DND-41 (cell line): ENCODE measurements at regions not wholly inside any gene's neighbourhood (a gene's known extent, or its start where the extent isn't known, plus 50 kb on each side); places are given as distances from the start of the nearest gene placed in this dataset.

Experiments
- ATAC-seq: fragments of 200-7000 bp; cut with Tn5 transposase; 3 replicates; pipeline ENCODE4 v1.9.1; 2021; ENCODE audit warnings: low read depth; ENCODE audit not compliant: insufficient read depth
- DNase-seq: peaks from one replicate; pipeline ENCODE4 v3.0.0-alpha.2; 2020
- H2AFZ ChIP-seq: 2 replicates; pipeline ENCODE4 v1.6.0; 2012; ENCODE audit warnings: low read depth, low read length
- H3K27ac ChIP-seq: 2 replicates; pipeline ENCODE4 v1.5.1; 2012; ENCODE audit warnings: low read length, inconsistent platforms
- H3K27me3 ChIP-seq: fragments of 200-600 bp; sonication (generic); 2 replicates; pipeline ENCODE4 v1.6.0; 2012; ENCODE audit warnings: low read length, mild to moderate bottlenecking, inconsistent platforms; ENCODE audit not compliant: insufficient read depth, poor library complexity
- H3K36me3 ChIP-seq: 2 replicates; pipeline ENCODE4 v1.5.1; 2012; ENCODE audit warnings: low read length, inconsistent platforms; ENCODE audit not compliant: insufficient read depth
- H3K4me1 ChIP-seq: 2 replicates; pipeline ENCODE4 v1.5.1; 2012; ENCODE audit warnings: mild to moderate bottlenecking, low read length; ENCODE audit not compliant: insufficient read depth
- H3K4me2 ChIP-seq: 2 replicates; pipeline ENCODE4 v1.6.0; 2012; ENCODE audit warnings: mild to moderate bottlenecking, moderate library complexity, low read length, inconsistent platforms; ENCODE audit not compliant: insufficient read depth
- H3K4me3 ChIP-seq, 2 experiments: fragments of 200-600 bp in 1 of 2; shearing (Covaris generic) in 1 of 2; 2 replicates each; pipeline ENCODE4 v1.5.1; 2012 to 2016; ENCODE audit warnings: inconsistent platforms in 2 of 2, low read length in 2 of 2, mild to moderate bottlenecking in 2 of 2, low read depth in 1 of 2, moderate library complexity in 1 of 2
- H3K79me2 ChIP-seq: 2 replicates; pipeline ENCODE4 v1.6.0; 2012; ENCODE audit warnings: low read length, inconsistent platforms; ENCODE audit not compliant: insufficient read depth
- H3K9ac ChIP-seq: 2 replicates; pipeline ENCODE4 v1.6.0; 2012; ENCODE audit warnings: low read depth, mild to moderate bottlenecking, inconsistent platforms, low read length, moderate library complexity
- H3K9me3 ChIP-seq: 2 replicates; pipeline ENCODE4 v1.5.1; 2012; ENCODE audit warnings: low read length, moderate library complexity, mild to moderate bottlenecking, inconsistent platforms; ENCODE audit not compliant: insufficient read depth, severe bottlenecking
- H4K20me1 ChIP-seq: 2 replicates; pipeline ENCODE4 v1.6.0; 2012; ENCODE audit warnings: low read length; ENCODE audit not compliant: insufficient read depth
- CTCF ChIP-seq: IDR thresholded peaks from 2 replicates; pipeline ENCODE4 v1.5.1; 2012; ENCODE audit warnings: borderline replicate concordance, low read length, moderate library complexity, mild to moderate bottlenecking; ENCODE audit not compliant: poor library complexity, severe bottlenecking; ENCODE audit errors: extremely low read depth
- EZH2 ChIP-seq: IDR thresholded peaks from 3 replicates; pipeline ENCODE4 v1.6.1; 2012; ENCODE audit warnings: borderline replicate concordance, low read depth, mild to moderate bottlenecking, moderate library complexity, low read length, inconsistent platforms; ENCODE audit not compliant: severe bottlenecking

- Histone ChIP-seq H3K36me3 (no peaks in the 10 kb centered on the region), H3K79me2 (no peaks in the 10 kb centered on the region), H3K9me3 (no peaks in the 10 kb centered on the region), H3K9ac (no peak overlapping the region), H3K4me3 (no peak overlapping the region), H3K27ac (no peak overlapping the region), H4K20me1 (no peaks in the 10 kb centered on the region), H3K4me2 (no peak overlapping the region), H2AFZ (no peak overlapping the region), H3K4me1 (no peaks in the 10 kb centered on the region), H3K27me3 (no peaks in the 10 kb centered on the region)
- DNase-seq (no peak), ATAC-seq (no peak)
- no peak for TF ChIP-seq EZH2
- no peak for TF ChIP-seq CTCF
These were observed 108.5 kb upstream of the GPC6 start for GRCh38 chr13:93118081-93118615.

DNA sequence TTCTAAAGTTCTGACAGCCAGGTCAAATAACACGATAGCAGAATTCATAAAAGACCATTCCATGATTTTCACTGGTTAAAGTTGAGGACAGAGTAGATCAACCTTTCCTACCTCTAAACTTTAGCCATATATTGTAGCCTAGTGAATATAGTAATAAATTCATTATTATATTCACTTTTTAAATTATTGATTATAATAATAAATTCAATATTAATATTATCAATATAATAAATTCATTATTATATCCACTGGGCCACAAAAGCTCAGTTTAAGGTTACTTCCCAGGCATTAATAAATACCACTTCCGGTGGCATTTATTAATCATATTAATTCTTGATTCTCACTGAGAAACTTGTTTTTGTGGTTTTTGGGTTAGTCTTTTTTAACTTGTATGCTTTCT is 85.7 kb upstream of the GPC6 start:
- H2AFZ ChIP-seq = no peak overlapping the region
- no peaks in the 10 kb centered on the region for H3K27me3 ChIP-seq
- DNase-seq (no peak), ATAC-seq (no peak)
- no peaks in the 10 kb centered on the region for H3K9me3 ChIP-seq
- no peaks in the 10 kb centered on the region for H4K20me1 ChIP-seq
- no peak overlapping the region for H3K4me2 ChIP-seq
- no peak overlapping the region for H3K27ac ChIP-seq
- H3K4me1 ChIP-seq = no peaks in the 10 kb centered on the region
- no peaks in the 10 kb centered on the region for H3K36me3 ChIP-seq
- no peak overlapping the region for H3K4me3 ChIP-seq
- no peaks in the 10 kb centered on the region for H3K79me2 ChIP-seq
- TF ChIP-seq EZH2 (no peak), CTCF (no peak)
- no peak overlapping the region for H3K9ac ChIP-seq

GRCh38 chr13:93144031-93144430 is 82.6 kb upstream of the GPC6 start:
- Histone ChIP-seq H3K4me2 (no peak overlapping the region), H3K9ac (no peak overlapping the region), H3K9me3 (no peaks in the 10 kb centered on the region), H3K36me3 (no peaks in the 10 kb centered on the region), H3K4me3 (no peak overlapping the region), H3K27me3 (no peaks in the 10 kb centered on the region), H3K79me2 (no peaks in the 10 kb centered on the region), H3K27ac (no peak overlapping the region), H3K4me1 (no peaks in the 10 kb centered on the region), H2AFZ (no peak overlapping the region), H4K20me1 (no peaks in the 10 kb centered on the region)
- TF ChIP-seq EZH2 (no peak), CTCF (no peak)
- ATAC-seq (no peak), DNase-seq (no peak)

DNA sequence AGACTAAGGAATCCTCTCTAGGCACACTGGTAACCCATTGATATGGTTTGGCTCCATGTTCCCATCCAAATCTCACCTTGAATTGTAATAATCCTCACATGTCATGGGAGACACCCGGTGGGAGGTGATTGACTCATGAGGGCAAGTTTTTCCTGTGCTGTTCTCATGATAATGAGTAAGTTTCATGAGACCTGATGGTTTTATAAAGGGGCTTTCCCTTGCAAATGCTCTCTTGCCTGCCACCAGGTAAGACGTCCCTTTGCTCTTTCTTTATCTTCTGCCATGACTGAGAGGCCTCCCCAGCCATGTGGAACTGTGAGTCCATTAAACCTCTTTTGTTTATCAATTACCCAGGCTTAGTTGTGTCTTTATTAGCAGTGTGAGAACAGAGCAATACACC is 81.4 kb upstream of the GPC6 start:
- ATAC-seq (no peak), DNase-seq (no peak)
- Histone ChIP-seq H3K4me1 (no peaks in the 10 kb centered on the region), H3K9ac (no peak overlapping the region), H3K79me2 (no peaks in the 10 kb centered on the region), H2AFZ (no peak overlapping the region), H3K27ac (no peak overlapping the region), H3K4me3 (no peak overlapping the region), H3K4me2 (no peak overlapping the region), H3K36me3 (no peaks in the 10 kb centered on the region), H3K9me3 (no peaks in the 10 kb centered on the region), H3K27me3 (no peaks in the 10 kb centered on the region), H4K20me1 (no peaks in the 10 kb centered on the region)
- TF ChIP-seq CTCF = no peak
